CD4-positive, alpha-beta T cell (primary cell): ENCODE measurements at regions not wholly inside any gene's neighbourhood (a gene's known extent, or its start where the extent isn't known, plus 50 kb on each side); places are given as distances from the start of the nearest gene placed in this dataset.

Source experiments
- ATAC-seq: fragments of 200-7000 bp; cut with Tn5 transposase; one replicate; pipeline ENCODE4 v1.10.0; 2022; ENCODE audit warnings: mild to moderate bottlenecking; ENCODE audit not compliant: poor library complexity
- CTCF ChIA-PET: fragments of 350-600 bp; sonication (Branson Sonifier 250); formaldehyde crosslinking; loops from one replicate; lab custom pipeline; 2021; ENCODE audit warnings: antibody characterized with exemption, inconsistent platforms; lab: Charles Lee
- POLR2A ChIA-PET: fragments of 350-600 bp; sonication (Branson Sonifier 250); formaldehyde crosslinking; loops from one replicate; lab custom pipeline; 2021; ENCODE audit warnings: antibody characterized with exemption, inconsistent platforms; lab: Charles Lee
- DNase-seq, 14 experiments: peaks; one replicate each; pipeline ENCODE4 v3.0.0-alpha.2; 2013 to 2020; ENCODE audit warnings: mixed read lengths in 2 of 14
- H3K27ac ChIP-seq, 2 donors: one replicate each; pipeline versions ENCODE4 v1.5.1 to v1.7.0; 2013; ENCODE audit warnings: low read length in 2 of 2, low read depth in 1 of 2, mild to moderate bottlenecking in 1 of 2
- H3K27me3 ChIP-seq, 2 experiments: 1 replicate in 1 of 2; 2 replicates in 1 of 2; pipeline versions ENCODE4 v1.6.1 to v1.7.0; 2013; ENCODE audit warnings: low read length in 2 of 2, control low read depth in 1 of 2, mild to moderate bottlenecking in 1 of 2, moderate library complexity in 1 of 2; ENCODE audit not compliant: insufficient read depth in 2 of 2, control insufficient read depth in 1 of 2
- H3K36me3 ChIP-seq: one replicate; pipeline ENCODE4 v1.6.1; 2013; ENCODE audit warnings: low read length, control low read depth; ENCODE audit not compliant: insufficient read depth
- H3K4me1 ChIP-seq: one replicate; pipeline ENCODE4 v1.6.1; 2013; ENCODE audit warnings: low read length, control low read depth; ENCODE audit not compliant: insufficient read depth
- H3K4me3 ChIP-seq: one replicate; pipeline ENCODE4 v1.5.1; 2013; ENCODE audit warnings: mild to moderate bottlenecking, low read length, moderate library complexity
- H3K9me3 ChIP-seq, 2 experiments: 1 replicate in 1 of 2; 2 replicates in 1 of 2; pipeline versions ENCODE4 v1.6.1 to v1.7.0; 2013; ENCODE audit warnings: low read length in 2 of 2, mild to moderate bottlenecking in 2 of 2, control low read depth in 1 of 2, moderate library complexity in 1 of 2; ENCODE audit not compliant: control insufficient read depth in 1 of 2, insufficient read depth in 1 of 2
- H3K27ac Mint-ChIP-seq: one replicate; pipeline ENCODE4 v1.8.0; 2020; ENCODE audit warnings: mixed read lengths
- H3K27me3 Mint-ChIP-seq: one replicate; pipeline ENCODE4 v1.8.0; 2021; ENCODE audit warnings: mixed read lengths
- H3K36me3 Mint-ChIP-seq: one replicate; pipeline ENCODE4 v1.8.0; 2021; ENCODE audit warnings: low read depth, mixed read lengths
- H3K4me1 Mint-ChIP-seq: one replicate; pipeline ENCODE4 v1.8.0; 2021; ENCODE audit warnings: low read depth, mixed read lengths
- H3K4me3 Mint-ChIP-seq: one replicate; pipeline ENCODE4 v1.8.0; 2020; ENCODE audit warnings: mild to moderate bottlenecking, mixed read lengths
- H3K9me3 Mint-ChIP-seq: one replicate; pipeline ENCODE4 v1.8.0; 2020; ENCODE audit warnings: mixed read lengths
- intact Hi-C, 2 experiments: fragments of 100-400 bp; cut with DNase I in 1 of 2; cut with micrococcal nuclease in 1 of 2; formaldehyde crosslinking; loops; one replicate each; pipeline versions ENCODE4 v1.15.1 to v1.9.0; 2023 to 2025; cut with DNase I, micrococcal nuclease
- TF ChIP-seq, protein P1 (sequence below): fragments of 200-600 bp; IDR thresholded peaks from one replicate; pipeline ENCODE4 v1.8.0; 2022; ENCODE audit warnings: antibody characterized with exemption, mild to moderate bottlenecking

DNA sequence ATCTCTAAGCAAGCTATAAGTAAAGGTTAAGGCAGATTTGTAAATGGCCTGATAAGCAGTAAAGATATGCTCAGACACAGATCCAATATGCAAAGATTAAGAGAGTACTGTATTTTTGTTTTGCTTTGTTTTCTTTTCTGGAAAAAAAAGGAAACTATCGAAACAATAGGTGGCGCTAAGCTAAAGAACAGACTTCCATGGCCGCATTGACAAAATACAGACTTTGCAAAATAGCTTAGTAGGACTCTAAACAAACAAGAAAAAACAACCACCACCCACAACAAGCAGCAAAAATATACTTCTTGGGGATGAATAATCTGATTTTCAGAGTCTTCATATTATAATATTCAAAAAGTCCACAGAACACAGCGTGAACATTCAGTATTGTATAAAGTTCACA lies 758.4 kb upstream of the ROBO1 start:
- DNase-seq (no peak), ATAC-seq (no peak)
- ChIA-PET POLR2A (no interaction called here), CTCF (no interaction called here)
- no peak overlapping the region for H3K27ac Mint-ChIP-seq
- peaks cover 8% of the 10 kb centered on the region for H3K9me3 Mint-ChIP-seq
- no peak overlapping the region for H3K4me3 Mint-ChIP-seq
- Histone ChIP-seq H3K9me3 (no peaks in the 10 kb centered on the region), H3K36me3 (no peaks in the 10 kb centered on the region), H3K27me3 (no peaks in the 10 kb centered on the region), H3K27ac (no peak overlapping the region), H3K4me3 (no peak overlapping the region), H3K4me1 (no peaks in the 10 kb centered on the region)
- no peaks in the 10 kb centered on the region for H3K4me1 Mint-ChIP-seq
- H3K36me3 Mint-ChIP-seq: no peaks in the 10 kb centered on the region
- TF ChIP-seq, protein P1, sequence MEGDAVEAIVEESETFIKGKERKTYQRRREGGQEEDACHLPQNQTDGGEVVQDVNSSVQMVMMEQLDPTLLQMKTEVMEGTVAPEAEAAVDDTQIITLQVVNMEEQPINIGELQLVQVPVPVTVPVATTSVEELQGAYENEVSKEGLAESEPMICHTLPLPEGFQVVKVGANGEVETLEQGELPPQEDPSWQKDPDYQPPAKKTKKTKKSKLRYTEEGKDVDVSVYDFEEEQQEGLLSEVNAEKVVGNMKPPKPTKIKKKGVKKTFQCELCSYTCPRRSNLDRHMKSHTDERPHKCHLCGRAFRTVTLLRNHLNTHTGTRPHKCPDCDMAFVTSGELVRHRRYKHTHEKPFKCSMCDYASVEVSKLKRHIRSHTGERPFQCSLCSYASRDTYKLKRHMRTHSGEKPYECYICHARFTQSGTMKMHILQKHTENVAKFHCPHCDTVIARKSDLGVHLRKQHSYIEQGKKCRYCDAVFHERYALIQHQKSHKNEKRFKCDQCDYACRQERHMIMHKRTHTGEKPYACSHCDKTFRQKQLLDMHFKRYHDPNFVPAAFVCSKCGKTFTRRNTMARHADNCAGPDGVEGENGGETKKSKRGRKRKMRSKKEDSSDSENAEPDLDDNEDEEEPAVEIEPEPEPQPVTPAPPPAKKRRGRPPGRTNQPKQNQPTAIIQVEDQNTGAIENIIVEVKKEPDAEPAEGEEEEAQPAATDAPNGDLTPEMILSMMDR: no peak
- H3K27me3 Mint-ChIP-seq: no peaks in the 10 kb centered on the region
- intact Hi-C loops: no loop called here

- H3K27me3 Mint-ChIP-seq: no peaks in the 10 kb centered on the region
- peaks cover 9% of the 10 kb centered on the region for H3K9me3 Mint-ChIP-seq
- ChIA-PET POLR2A (no interaction called here), CTCF (no interaction called here)
- H3K4me3 ChIP-seq: no peak overlapping the region
- H3K4me1 Mint-ChIP-seq: no peaks in the 10 kb centered on the region
- ATAC-seq: no peak
- H3K27me3 ChIP-seq: no peaks in the 10 kb centered on the region
- no peaks in the 10 kb centered on the region for H3K36me3 Mint-ChIP-seq
- TF ChIP-seq, protein P1: no peak
- no peak for DNase-seq
- no peak overlapping the region for H3K4me3 Mint-ChIP-seq
- no peak overlapping the region for H3K27ac ChIP-seq
- H3K9me3 ChIP-seq: no peaks in the 10 kb centered on the region
- intact Hi-C loops: no loop called here
- no peak overlapping the region for H3K27ac Mint-ChIP-seq
- H3K36me3 ChIP-seq: no peaks in the 10 kb centered on the region
- H3K4me1 ChIP-seq: no peaks in the 10 kb centered on the region
Measured at GRCh38 chr3:80521081-80521480, 753.3 kb upstream of the ROBO1 start.

DNA sequence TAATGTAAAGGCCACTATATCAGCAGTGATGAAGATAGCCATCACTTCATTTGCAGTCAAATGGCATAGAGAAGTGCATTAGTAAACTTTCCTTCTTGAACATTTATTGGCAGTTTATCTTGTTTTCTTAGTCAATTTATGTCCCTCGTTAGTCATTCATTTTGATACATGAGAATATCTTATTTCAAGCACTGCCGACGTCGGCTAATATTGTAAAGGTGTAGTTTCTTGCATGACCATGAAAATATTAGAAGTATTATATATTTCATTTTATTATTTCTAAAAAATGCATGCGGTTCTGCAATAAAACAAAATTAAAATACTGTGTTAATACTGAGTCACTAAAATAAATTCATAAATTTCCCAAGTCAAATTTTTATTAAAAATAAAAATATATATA lies 751.6 kb upstream of the ROBO1 start:
- TF ChIP-seq, protein P1: no peak
- Histone ChIP-seq H3K4me3 (no peak overlapping the region), H3K9me3 (no peaks in the 10 kb centered on the region), H3K27ac (no peak overlapping the region), H3K27me3 (no peaks in the 10 kb centered on the region), H3K36me3 (no peaks in the 10 kb centered on the region), H3K4me1 (no peaks in the 10 kb centered on the region)
- Mint-ChIP-seq H3K4me1 (no peaks in the 10 kb centered on the region), H3K9me3 (peaks cover 6% of the 10 kb centered on the region), H3K4me3 (no peak overlapping the region), H3K27me3 (no peaks in the 10 kb centered on the region), H3K36me3 (no peaks in the 10 kb centered on the region), H3K27ac (no peak overlapping the region)
- POLR2A ChIA-PET: no interaction called here
- DNase-seq (no peak), ATAC-seq (no peak)
- intact Hi-C loops: no loop called here
- CTCF ChIA-PET: no interaction called here
